Duodenal mucosa (tissue), 2 donors: ENCODE measurements at regions not wholly inside any gene's neighbourhood (a gene's known extent, or its start where the extent isn't known, plus 50 kb on each side); places are given as distances from the start of the nearest gene placed in this dataset.

Source experiments
- H3K27ac ChIP-seq: one replicate; pipeline ENCODE4 v1.7.0; 2013; ENCODE audit warnings: low read depth, low read length
- H3K27me3 ChIP-seq, 2 donors: one replicate each; pipeline ENCODE4 v1.7.0; 2013; ENCODE audit warnings: low read length in 2 of 2, control low read depth in 1 of 2; ENCODE audit not compliant: insufficient read depth in 2 of 2, control insufficient read depth in 1 of 2
- H3K36me3 ChIP-seq, 2 donors: one replicate each; pipeline ENCODE4 v1.7.0; 2013; ENCODE audit warnings: low read length in 2 of 2, control low read depth in 1 of 2; ENCODE audit not compliant: insufficient read depth in 2 of 2, control insufficient read depth in 1 of 2
- H3K4me1 ChIP-seq, 2 donors: one replicate each; pipeline ENCODE4 v1.7.0; 2013; ENCODE audit warnings: low read length in 2 of 2, control low read depth in 1 of 2; ENCODE audit not compliant: insufficient read depth in 2 of 2, control insufficient read depth in 1 of 2
- H3K4me3 ChIP-seq, 2 donors: one replicate each; pipeline ENCODE4 v1.7.0; 2013; ENCODE audit warnings: low read length in 2 of 2, low read depth in 1 of 2
- H3K9ac ChIP-seq, 2 donors: one replicate each; pipeline ENCODE4 v1.7.0; 2013; ENCODE audit warnings: low read length in 2 of 2, low read depth in 1 of 2
- H3K9me3 ChIP-seq, 2 donors: one replicate each; pipeline ENCODE4 v1.7.0; 2013; ENCODE audit warnings: low read length in 2 of 2, control low read depth in 1 of 2; ENCODE audit not compliant: control insufficient read depth in 1 of 2

DNA sequence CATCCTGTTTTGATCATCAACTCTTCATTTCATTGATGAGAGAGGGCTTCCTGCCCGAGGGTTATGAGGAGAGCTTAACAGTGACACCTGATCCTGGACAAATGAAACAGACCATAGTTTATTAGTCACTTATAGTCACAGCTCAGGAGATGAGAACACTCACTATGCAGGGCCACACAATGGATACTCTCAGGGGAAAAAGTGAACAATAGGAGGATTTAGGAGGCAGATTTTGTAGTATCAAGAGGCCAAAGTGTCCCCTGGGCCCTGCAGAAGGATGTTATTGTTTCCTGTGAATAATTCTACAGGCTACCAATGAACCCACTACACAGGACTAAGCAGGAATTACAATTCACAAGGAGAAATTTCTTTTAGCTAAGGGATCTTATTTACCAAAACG is 772.8 kb upstream of the MAN1A1 start:
- H3K4me1 ChIP-seq = no peaks in the 10 kb centered on the region
- H3K27me3 ChIP-seq = no peaks in the 10 kb centered on the region
- H3K9ac ChIP-seq = no peak overlapping the region
- no peaks in the 10 kb centered on the region for H3K36me3 ChIP-seq
- H3K9me3 ChIP-seq = peaks cover 0 to 2% of the 10 kb centered on the region in 2 donors
- H3K27ac ChIP-seq = no peak overlapping the region
- H3K4me3 ChIP-seq = no peak overlapping the region

DNA sequence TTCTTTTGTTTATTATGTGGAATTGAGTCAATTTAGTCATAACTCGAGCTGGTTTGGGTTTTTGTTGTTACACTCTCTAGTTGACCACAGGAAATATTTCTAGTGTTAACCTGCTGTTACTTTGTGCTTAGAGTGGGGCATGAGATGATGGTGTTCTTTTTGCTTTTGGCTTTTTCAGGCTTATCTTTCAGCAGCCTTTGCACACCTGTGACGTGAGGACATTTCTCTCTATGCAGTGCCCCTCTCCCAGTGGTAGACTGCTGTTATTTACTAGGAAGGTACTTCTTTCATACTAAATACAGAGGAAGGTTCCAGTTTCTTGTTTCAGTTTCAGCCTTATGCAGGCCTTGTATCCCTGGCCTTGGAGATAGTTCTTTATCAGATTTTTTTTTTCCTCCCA is 766.8 kb upstream of the MAN1A1 start:
- H3K36me3 ChIP-seq = no peaks in the 10 kb centered on the region
- H3K9ac ChIP-seq = no peak overlapping the region
- H3K9me3 ChIP-seq = peaks cover 0 to 2% of the 10 kb centered on the region in 2 donors
- H3K27ac ChIP-seq = no peak overlapping the region
- H3K4me3 ChIP-seq = no peak overlapping the region
- H3K27me3 ChIP-seq = no peaks in the 10 kb centered on the region
- no peaks in the 10 kb centered on the region for H3K4me1 ChIP-seq

DNA sequence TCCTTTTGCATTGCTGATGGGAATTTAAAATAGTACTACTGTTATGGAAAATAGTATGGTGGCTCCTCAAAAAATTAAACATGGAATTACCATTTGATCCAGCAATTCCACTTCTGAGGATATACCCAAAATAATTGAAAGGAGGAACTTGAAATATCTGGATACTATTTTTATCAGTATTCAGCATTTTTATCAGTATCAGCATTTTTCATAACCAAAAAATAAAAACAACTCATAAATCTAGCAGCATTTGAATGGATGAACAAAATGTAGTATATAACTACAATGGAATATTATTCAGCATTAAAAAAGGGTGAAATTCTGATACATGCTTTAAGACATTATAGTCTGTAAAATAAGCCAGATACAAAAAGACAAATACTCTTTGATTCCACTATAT is 763.4 kb upstream of the MAN1A1 start:
- Histone ChIP-seq H3K9ac (no peak overlapping the region), H3K27ac (no peak overlapping the region), H3K36me3 (no peaks in the 10 kb centered on the region), H3K9me3 (no peaks in the 10 kb centered on the region), H3K4me3 (no peak overlapping the region), H3K27me3 (no peaks in the 10 kb centered on the region), H3K4me1 (no peaks in the 10 kb centered on the region)

DNA sequence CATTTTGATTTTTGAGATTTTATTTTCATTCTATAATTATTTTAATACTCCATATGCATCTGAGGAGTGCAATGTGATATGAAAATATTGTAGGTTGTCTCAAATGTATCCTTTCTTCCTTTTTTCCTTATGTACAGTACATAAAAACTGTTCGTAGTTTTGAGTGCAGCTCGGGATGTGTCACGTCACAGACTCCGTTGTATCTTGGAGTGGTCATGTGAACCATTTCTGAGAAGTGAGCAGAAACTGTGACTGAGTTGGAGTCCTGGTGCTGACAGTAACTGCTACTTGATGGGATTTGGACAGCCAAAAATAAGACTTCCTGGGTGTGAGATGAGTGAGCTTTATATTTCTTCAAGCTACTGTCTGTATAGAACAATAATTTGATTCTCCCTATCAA is 761.4 kb upstream of the MAN1A1 start:
- H3K36me3 ChIP-seq = no peaks in the 10 kb centered on the region
- no peaks in the 10 kb centered on the region for H3K27me3 ChIP-seq
- no peak overlapping the region for H3K9ac ChIP-seq
- H3K9me3 ChIP-seq = no peaks in the 10 kb centered on the region
- H3K27ac ChIP-seq = no peak overlapping the region
- H3K4me1 ChIP-seq = no peaks in the 10 kb centered on the region
- no peak overlapping the region for H3K4me3 ChIP-seq

DNA sequence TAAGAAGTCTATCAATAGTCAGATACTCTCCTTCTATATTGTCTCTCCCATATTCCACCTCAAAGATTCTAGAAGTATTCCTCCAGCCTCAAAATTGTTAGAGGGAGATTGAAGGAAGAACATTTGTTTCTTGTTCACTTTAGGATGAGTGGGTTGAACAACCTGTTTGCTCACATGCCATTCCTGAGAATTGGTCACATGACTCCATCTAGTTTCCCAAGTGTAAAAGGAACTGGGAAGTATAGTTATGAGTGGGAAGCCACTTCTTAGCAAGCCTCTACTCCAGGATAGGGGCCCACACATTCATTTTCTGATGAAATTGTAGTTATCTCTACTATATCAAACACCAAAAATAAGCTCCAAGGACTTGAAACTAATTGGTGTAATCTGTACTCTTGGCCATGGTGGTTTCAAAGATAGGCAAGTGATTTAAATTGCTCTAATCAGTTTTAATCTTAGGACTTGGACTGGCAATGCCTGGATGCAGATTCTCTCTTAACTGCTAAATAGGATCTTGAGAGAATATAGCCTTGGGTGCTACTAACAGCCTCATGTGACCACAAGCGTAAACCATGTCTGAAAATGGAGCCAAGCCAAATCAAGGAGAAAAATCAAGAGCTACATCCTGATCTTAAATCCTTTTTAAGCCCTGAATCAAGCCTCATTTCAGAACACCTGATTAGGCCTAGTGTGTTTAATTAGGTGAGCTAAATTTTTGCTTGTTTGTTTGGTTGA is 758.7 kb upstream of the MAN1A1 start:
- no peaks in the 10 kb centered on the region for H3K4me1 ChIP-seq
- H3K27me3 ChIP-seq = no peaks in the 10 kb centered on the region
- no peaks in the 10 kb centered on the region for H3K9me3 ChIP-seq
- H3K4me3 ChIP-seq = no peak overlapping the region
- H3K9ac ChIP-seq = no peak overlapping the region
- H3K27ac ChIP-seq = no peak overlapping the region
- no peaks in the 10 kb centered on the region for H3K36me3 ChIP-seq

DNA sequence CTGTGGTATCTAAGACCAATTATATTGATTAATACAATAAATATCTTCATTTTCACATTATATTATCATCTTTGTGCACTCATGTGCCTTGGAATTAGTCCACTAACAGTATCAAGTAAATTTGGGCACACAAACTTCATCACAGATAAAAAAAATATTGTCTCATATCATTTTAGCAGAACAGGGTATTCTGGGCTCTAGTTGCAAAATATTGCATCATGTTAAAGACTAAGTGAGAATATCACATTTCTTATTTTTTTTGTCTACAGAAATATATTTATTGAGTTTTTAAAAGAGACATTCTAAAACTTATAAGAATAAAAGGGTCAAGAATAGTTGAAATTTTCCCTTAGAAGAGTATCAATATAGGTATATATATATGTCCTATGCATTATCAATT is 754.1 kb upstream of the MAN1A1 start:
- no peak overlapping the region for H3K27ac ChIP-seq
- no peaks in the 10 kb centered on the region for H3K9me3 ChIP-seq
- no peak overlapping the region for H3K9ac ChIP-seq
- H3K36me3 ChIP-seq = no peaks in the 10 kb centered on the region
- H3K4me3 ChIP-seq = no peak overlapping the region
- H3K27me3 ChIP-seq = no peaks in the 10 kb centered on the region
- H3K4me1 ChIP-seq = no peaks in the 10 kb centered on the region

DNA sequence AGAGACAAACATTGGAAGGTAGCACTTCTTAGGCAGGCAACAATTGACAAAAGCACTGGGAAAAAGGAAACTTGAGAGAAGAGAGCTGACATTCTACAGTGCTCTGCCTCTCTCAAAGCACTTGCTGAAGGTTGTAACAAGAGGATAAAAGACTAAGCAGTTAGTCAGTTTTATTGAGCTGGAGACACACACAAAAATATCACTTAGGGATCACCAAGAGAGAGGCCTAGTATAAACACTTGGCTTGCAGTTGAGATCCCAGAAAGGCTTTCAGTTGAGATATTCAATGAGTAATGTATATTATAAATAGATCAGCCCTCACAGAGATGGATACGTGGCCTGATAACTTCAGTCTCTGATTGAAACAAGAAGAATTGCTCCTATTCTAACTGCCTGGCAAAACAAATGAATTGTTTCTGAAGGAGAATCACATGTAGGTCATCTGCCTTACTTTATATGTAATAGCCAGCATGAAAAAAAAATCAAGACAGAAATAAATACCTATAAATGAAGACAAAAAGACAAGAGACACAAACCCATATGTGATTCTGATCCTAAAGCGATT is 747.2 kb upstream of the MAN1A1 start:
- Histone ChIP-seq H3K9ac (no peak overlapping the region), H3K4me1 (no peaks in the 10 kb centered on the region), H3K27me3 (no peaks in the 10 kb centered on the region), H3K9me3 (no peaks in the 10 kb centered on the region), H3K27ac (no peak overlapping the region), H3K4me3 (no peak overlapping the region), H3K36me3 (no peaks in the 10 kb centered on the region)

DNA sequence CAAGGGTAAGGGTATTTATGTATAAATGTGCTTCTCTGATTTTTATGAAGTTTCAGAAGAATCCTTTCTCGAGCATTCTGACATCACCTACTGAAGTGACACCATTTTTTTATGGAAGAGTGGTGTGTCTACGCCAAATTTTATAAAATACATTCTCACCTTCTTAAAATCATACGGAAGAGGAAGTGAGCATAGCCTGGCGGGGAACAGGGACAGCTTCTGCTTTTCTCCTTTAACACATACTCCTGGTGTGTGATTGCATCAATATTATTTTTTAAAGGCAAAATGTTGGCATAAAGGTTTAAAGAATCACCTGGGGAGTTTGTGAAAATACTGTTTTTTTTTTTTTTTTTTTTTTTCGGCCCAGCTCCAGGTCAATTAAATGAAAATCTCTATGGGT is 733.6 kb upstream of the MAN1A1 start:
- H3K4me1 ChIP-seq = no peaks in the 10 kb centered on the region
- no peaks in the 10 kb centered on the region for H3K27me3 ChIP-seq
- no peaks in the 10 kb centered on the region for H3K9me3 ChIP-seq
- no peak overlapping the region for H3K27ac ChIP-seq
- no peak overlapping the region for H3K4me3 ChIP-seq
- H3K9ac ChIP-seq = no peak overlapping the region
- no peaks in the 10 kb centered on the region for H3K36me3 ChIP-seq

DNA sequence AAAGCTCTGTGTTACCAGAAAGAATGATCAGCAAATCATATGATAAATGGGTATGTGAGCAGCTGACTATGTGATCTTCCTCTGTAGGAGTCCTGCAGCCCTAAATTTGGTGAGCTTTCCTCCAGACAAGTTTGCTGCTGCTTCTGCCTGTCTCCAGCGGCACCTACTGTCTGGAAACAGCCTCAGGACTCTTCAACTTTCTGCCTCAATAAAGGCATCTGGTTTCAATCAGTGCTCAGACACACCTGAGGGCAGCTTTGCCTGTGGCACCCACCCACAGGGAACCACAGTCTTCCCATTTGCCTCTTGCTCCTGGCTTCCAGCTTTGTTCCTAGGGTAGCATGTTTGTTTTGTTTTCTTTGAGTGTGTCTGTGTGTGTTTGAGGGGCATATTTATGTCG is 727.9 kb upstream of the MAN1A1 start:
- no peaks in the 10 kb centered on the region for H3K4me1 ChIP-seq
- H3K27me3 ChIP-seq = no peaks in the 10 kb centered on the region
- H3K36me3 ChIP-seq = no peaks in the 10 kb centered on the region
- H3K27ac ChIP-seq = no peak overlapping the region
- H3K4me3 ChIP-seq = no peak overlapping the region
- no peaks in the 10 kb centered on the region for H3K9me3 ChIP-seq
- no peak overlapping the region for H3K9ac ChIP-seq

DNA sequence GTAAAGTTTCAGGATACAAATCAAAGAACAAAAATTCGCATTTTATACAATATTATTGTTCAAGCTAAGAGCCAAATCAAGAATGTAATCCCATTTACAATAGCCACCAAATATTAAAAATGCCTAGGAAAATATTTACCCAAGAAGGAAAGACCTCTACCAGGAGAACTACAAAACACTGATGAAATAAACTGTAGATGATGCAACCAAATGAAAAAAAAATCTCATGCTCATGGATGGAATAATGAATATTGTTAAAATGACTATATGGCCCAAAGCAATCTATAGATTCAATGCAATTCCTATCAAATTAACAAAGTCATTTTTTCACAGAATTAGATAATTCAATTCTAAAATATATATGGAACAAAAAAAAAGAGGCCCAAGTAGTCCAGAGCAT is 708.8 kb upstream of the MAN1A1 start:
- H3K36me3 ChIP-seq = no peaks in the 10 kb centered on the region
- H3K9ac ChIP-seq = no peak overlapping the region
- H3K4me1 ChIP-seq = no peaks in the 10 kb centered on the region
- no peaks in the 10 kb centered on the region for H3K9me3 ChIP-seq
- H3K27ac ChIP-seq = no peak overlapping the region
- no peak overlapping the region for H3K4me3 ChIP-seq
- no peaks in the 10 kb centered on the region for H3K27me3 ChIP-seq
